Stomach (tissue), 8 donors: ENCODE measurements at regions not wholly inside any gene's neighbourhood (a gene's known extent, or its start where the extent isn't known, plus 50 kb on each side); places are given as distances from the start of the nearest gene placed in this dataset.

Experiments
- DNase-seq, 2 donors: peaks; one replicate each; pipeline versions ENCODE4 v3.0.0 to v3.0.0-alpha.2; 2013 to 2019
- H3K27ac ChIP-seq, 5 donors: fragments of 200-600 bp in 4 of 5; sonication (generic) in 4 of 5; one replicate each; pipeline ENCODE4 v1.5.1; 2013 to 2019; ENCODE audit warnings: mild to moderate bottlenecking in 1 of 5, moderate library complexity in 1 of 5
- H3K27me3 ChIP-seq, 3 donors: fragments of 200-600 bp; sonication (generic); one replicate each; pipeline ENCODE4 v1.5.1; 2017 to 2019; ENCODE audit warnings: mixed run types in 1 of 3
- H3K36me3 ChIP-seq, 4 donors: fragments of 200-600 bp; sonication (generic); 1 replicate in 3 of 4; 2 replicates in 1 of 4; pipeline ENCODE4 v1.5.1; 2016 to 2019
- H3K4me1 ChIP-seq, 4 donors: fragments of 200-600 bp; sonication (generic); one replicate each; pipeline ENCODE4 v1.5.1; 2016 to 2019
- H3K4me3 ChIP-seq, 4 donors: fragments of 200-600 bp; sonication (generic) in 3 of 4; one replicate each; pipeline ENCODE4 v1.5.1; 2016 to 2019; ENCODE audit warnings: mild to moderate bottlenecking in 1 of 4
- H3K9me3 ChIP-seq, 4 donors: fragments of 200-600 bp; sonication (generic); one replicate each; pipeline ENCODE4 v1.5.1; 2016 to 2019
- CTCF ChIP-seq, 7 experiments: fragments of 450-650 bp in 4 of 7; fragments of 200-600 bp in 3 of 7; sonication (generic) in 3 of 7; IDR thresholded peaks; one replicate each; pipeline ENCODE4 v1.5.1; 2016 to 2019; ENCODE audit warnings: antibody characterized with exemption in 7 of 7, control low read depth in 2 of 7, mild to moderate bottlenecking in 1 of 7
- EP300 ChIP-seq: sonication (generic); formaldehyde crosslinking; IDR thresholded peaks from one replicate; pipeline ENCODE4 v1.6.1; 2017; ENCODE audit warnings: antibody characterized with exemption
- POLR2A ChIP-seq, 4 donors: fragments of 450-650 bp; IDR thresholded peaks; one replicate each; pipeline ENCODE4 v1.6.1; 2016; ENCODE audit warnings: antibody characterized with exemption in 4 of 4, control low read depth in 2 of 4, mild to moderate bottlenecking in 1 of 4, moderate library complexity in 1 of 4
- POLR2AphosphoS5 ChIP-seq, 3 donors: sonication (generic); formaldehyde crosslinking; IDR thresholded peaks; one replicate each; pipeline ENCODE4 v1.6.1; 2016; ENCODE audit warnings: antibody characterized with exemption in 3 of 3
- WGBS, 5 donors: extraction: QIAGEN DNeasy Blood & Tissue Kit in 3 of 5; methylation state at CpG; one replicate each; pipeline versions ENCODE4 v1.1.5 to v1.1.7; 2013 to 2018; 5-methylcytosine and 5-hydroxymethylcytosine counted together
- intact Hi-C: fragments of 100-400 bp; cut with DNase I; formaldehyde crosslinking; loops from one replicate; pipeline ENCODE4 v1.15.1; 2023; ENCODE audit warnings: low total_unique reads
- donor health status: healthy with polysubstance abuse.
- donor health status: Bipolar disorder and iron deficiency.
- donor health status: healthy.

- H3K36me3 ChIP-seq: no peaks in the 10 kb centered on the region
- no peaks in the 10 kb centered on the region for H3K27me3 ChIP-seq
- no peak for DNase-seq
- 13 to 48% (median 31%) methylated on average over 7 of the region's 7 CpGs for WGBS, 5 donors
- no peak overlapping the region for H3K4me3 ChIP-seq
- peak overlapping the region in 3 of 5 donors; percentile 31 to 66 (median 49) for H3K27ac ChIP-seq
- H3K4me1 ChIP-seq: peaks cover 0 to 24% (median 9%) of the 10 kb centered on the region in 4 donors
- no peaks in the 10 kb centered on the region for H3K9me3 ChIP-seq
- TF ChIP-seq EP300 (no peak), POLR2AphosphoS5 (IDR thresholded peaks at IDR 0.05) (no peak), CTCF (IDR thresholded peaks at IDR 0.05) (no peak), POLR2A (IDR thresholded peaks at IDR 0.05) (no peak)
- intact Hi-C loops: no loop called here
Measured at GRCh38 chr9:86471171-86471815, 117.1 kb upstream of the TUT7 start.

GRCh38 chr9:86470326-86470725, 116.1 kb upstream of the TUT7 start:
- no peak overlapping the region for H3K4me3 ChIP-seq
- WGBS, 5 donors: 2 to 39% (median 20%) methylated on average over 1 of the region's 1 CpG

GRCh38 chr9:86469476-86470250, 115.5 kb upstream of the TUT7 start:
- peak in 1 of 2 donors; percentile 60 for DNase-seq
- intact Hi-C loops: no loop called here
- Histone ChIP-seq H3K27me3 (no peaks in the 10 kb centered on the region), H3K4me3 (no peak overlapping the region), H3K36me3 (no peaks in the 10 kb centered on the region), H3K27ac (peak overlapping the region in 4 of 5 donors; percentile 0 to 66 (median 58)), H3K4me1 (peaks cover 0 to 25% (median 12%) of the 10 kb centered on the region in 4 donors), H3K9me3 (no peaks in the 10 kb centered on the region)
- WGBS, 5 donors: 23 to 44% (median 36%) methylated on average over 8 of the region's 8 CpGs
- TF ChIP-seq POLR2AphosphoS5 (IDR thresholded peaks at IDR 0.05) (no peak), CTCF (IDR thresholded peaks at IDR 0.05) (no peak), EP300 (no peak), POLR2A (IDR thresholded peaks at IDR 0.05) (no peak)

More at GRCh38 chr9:86470326-86470725, 116.1 kb upstream of the TUT7 start:
- TF ChIP-seq EP300: no peak
- TF ChIP-seq POLR2AphosphoS5 (IDR thresholded peaks at IDR 0.05): peak in 2 of 3 donors; percentile 4 to 15
- TF ChIP-seq POLR2A (IDR thresholded peaks at IDR 0.05): no peak
- no peak for TF ChIP-seq CTCF (IDR thresholded peaks at IDR 0.05)
- intact Hi-C loops: no loop called here
- H3K27me3 ChIP-seq: no peaks in the 10 kb centered on the region
- H3K4me1 ChIP-seq: peaks cover 0 to 24% (median 9%) of the 10 kb centered on the region in 4 donors
- no peak for DNase-seq
- peak overlapping the region in 3 of 5 donors; percentile 0 to 66 (median 57) for H3K27ac ChIP-seq
- no peaks in the 10 kb centered on the region for H3K36me3 ChIP-seq
- H3K9me3 ChIP-seq: no peaks in the 10 kb centered on the region

GRCh38 chr9:86464242-86464641, 110.0 kb upstream of the TUT7 start:
- Histone ChIP-seq H3K36me3 (no peaks in the 10 kb centered on the region), H3K4me3 (no peak overlapping the region), H3K27me3 (no peaks in the 10 kb centered on the region), H3K4me1 (peaks cover 0 to 12% (median 9%) of the 10 kb centered on the region in 4 donors), H3K27ac (no peak overlapping the region), H3K9me3 (no peaks in the 10 kb centered on the region)
- TF ChIP-seq EP300 (no peak), POLR2AphosphoS5 (IDR thresholded peaks at IDR 0.05) (no peak), CTCF (IDR thresholded peaks at IDR 0.05) (no peak), POLR2A (IDR thresholded peaks at IDR 0.05) (no peak)
- 16 to 48% (median 23%) methylated on average over 2 to 3 of the region's 3 CpGs for WGBS, 5 donors
- intact Hi-C loops: no loop called here
- DNase-seq: peak in 1 of 2 donors; percentile 60
